Keratinocyte (primary cell): ENCODE measurements at regions not wholly inside any gene's neighbourhood (a gene's known extent, or its start where the extent isn't known, plus 50 kb on each side); places are given as distances from the start of the nearest gene placed in this dataset.

Experiments
- DNase-seq: peaks from one replicate; pipeline ENCODE4 v3.0.0-alpha.2; 2011; ENCODE audit warnings: low read depth, missing footprints, low spot score
- FAIRE-seq: peaks from 2 replicates; lab custom pipeline; 2011; peaks lifted over from hg19 to GRCh38; lab: Jason Lieb, UNC
- H2AFZ ChIP-seq: 2 replicates; pipeline ENCODE4 v1.6.0; 2012; ENCODE audit warnings: low read length, control low read depth, inconsistent platforms; ENCODE audit not compliant: control insufficient read depth
- H3K27ac ChIP-seq: 2 replicates; pipeline ENCODE4 v1.5.1; 2011; ENCODE audit warnings: low read length; ENCODE audit not compliant: control insufficient read depth, insufficient read depth
- H3K27me3 ChIP-seq: 3 replicates; pipeline ENCODE4 v1.6.0; 2011; ENCODE audit warnings: low read length; ENCODE audit not compliant: control insufficient read depth, insufficient read depth; ENCODE audit errors: extremely low read depth
- H3K36me3 ChIP-seq, 2 experiments: 2 replicates in 1 of 2; 3 replicates in 1 of 2; pipeline ENCODE4 v1.5.1; 2011; ENCODE audit warnings: low read length in 2 of 2, mild to moderate bottlenecking in 1 of 2; ENCODE audit not compliant: control insufficient read depth in 2 of 2, insufficient read depth in 2 of 2; ENCODE audit errors: extremely low read depth in 1 of 2
- H3K4me1 ChIP-seq: 3 replicates; pipeline ENCODE4 v1.5.1; 2011; ENCODE audit warnings: low read length; ENCODE audit not compliant: control insufficient read depth, insufficient read depth; ENCODE audit errors: extremely low read depth
- H3K4me2 ChIP-seq: 3 replicates; pipeline ENCODE4 v1.6.0; 2011; ENCODE audit warnings: low read depth, low read length; ENCODE audit not compliant: control insufficient read depth, insufficient read depth; ENCODE audit errors: extremely low read depth
- H3K4me3 ChIP-seq, 3 experiments: fragments of 200-600 bp in 1 of 3; sonication (generic) in 1 of 3; 2 replicates in 2 of 3; 3 replicates in 1 of 3; pipeline ENCODE4 v1.5.1; 2011 to 2016; ENCODE audit warnings: low read length in 3 of 3, mild to moderate bottlenecking in 3 of 3, control low read depth in 2 of 3, inconsistent platforms in 1 of 3, low read depth in 1 of 3, mixed read lengths in 1 of 3, mixed run types in 1 of 3, moderate library complexity in 1 of 3; ENCODE audit not compliant: control insufficient read depth in 2 of 3, insufficient read depth in 2 of 3; ENCODE audit errors: extremely low read depth in 1 of 3
- H3K79me2 ChIP-seq: 2 replicates; pipeline ENCODE4 v1.6.0; 2012; ENCODE audit warnings: low read length; ENCODE audit not compliant: control insufficient read depth, insufficient read depth
- H3K9ac ChIP-seq: 3 replicates; pipeline ENCODE4 v1.6.0; 2011; ENCODE audit warnings: low read length; ENCODE audit not compliant: control insufficient read depth, insufficient read depth; ENCODE audit errors: extremely low read depth
- H3K9me1 ChIP-seq: 3 replicates; pipeline ENCODE4 v1.6.0; 2011; ENCODE audit warnings: low read length; ENCODE audit not compliant: control insufficient read depth, insufficient read depth; ENCODE audit errors: extremely low read depth
- H3K9me3 ChIP-seq: 2 replicates; pipeline ENCODE4 v1.5.1; 2012; ENCODE audit warnings: low read depth, low read length; ENCODE audit not compliant: control insufficient read depth
- H4K20me1 ChIP-seq: 3 replicates; pipeline ENCODE4 v1.6.0; 2011; ENCODE audit warnings: low read length; ENCODE audit not compliant: control insufficient read depth, insufficient read depth; ENCODE audit errors: extremely low read depth
- EZH2 ChIP-seq: IDR thresholded peaks from one replicate; pipeline ENCODE4 v1.6.1; 2012; ENCODE audit warnings: inconsistent platforms, mild to moderate bottlenecking, low read length, moderate library complexity
- dilution Hi-C: fragments of 300-500 bp; cut with MboI; formaldehyde crosslinking; loops from one replicate; pipeline ENCODE4 v1.7.0; 2020; ENCODE audit warnings: low sequenced_read_pairs; ENCODE audit not compliant: extremely low pct_ligation_motif_present
- TF ChIP-seq, protein P1 (sequence below), 3 experiments: IDR thresholded peaks in 1 of 3; conservative IDR thresholded peaks in 1 of 3; optimal IDR thresholded peaks in 1 of 3; 2 replicates in 2 of 3; 3 replicates in 1 of 3; pipeline versions ENCODE3 to v1.5.1; 2011; ENCODE audit warnings: low read length in 3 of 3, mild to moderate bottlenecking in 3 of 3, moderate library complexity in 2 of 3, control low read depth in 1 of 3, inconsistent platforms in 1 of 3; ENCODE audit not compliant: insufficient read depth in 2 of 3; ENCODE audit errors: extremely low read depth in 1 of 3

DNA sequence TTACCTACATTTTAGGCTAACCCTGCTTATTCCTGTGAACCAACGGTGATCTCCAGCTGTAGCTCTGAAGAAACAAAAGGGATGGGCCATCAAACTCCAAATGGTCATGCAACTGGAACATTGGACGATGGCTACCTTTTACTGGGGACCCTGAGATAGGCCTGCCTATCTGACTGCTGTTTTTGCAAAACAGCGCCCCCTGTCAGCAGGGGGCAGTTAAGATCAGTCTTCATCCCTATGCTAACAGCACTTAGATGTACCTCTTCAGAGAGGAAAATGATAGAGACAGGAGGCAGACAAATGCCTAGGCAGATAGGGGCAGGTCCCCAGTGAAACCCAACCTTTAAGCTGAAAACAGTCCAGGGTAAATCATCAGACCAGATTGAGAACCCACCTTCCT, 1085.4 kb upstream of the SORCS1 start:
- H3K4me3 ChIP-seq: no peak overlapping the region
- H3K4me1 ChIP-seq: no peaks in the 10 kb centered on the region
- no peaks in the 10 kb centered on the region for H3K79me2 ChIP-seq
- no peak overlapping the region for H3K27ac ChIP-seq
- no peak for FAIRE-seq
- H3K9me3 ChIP-seq: peaks cover 4% of the 10 kb centered on the region
- no peak overlapping the region for H2AFZ ChIP-seq
- H3K27me3 ChIP-seq: no peaks in the 10 kb centered on the region
- dilution Hi-C loops: no loop called here
- DNase-seq: no peak
- no peaks in the 10 kb centered on the region for H4K20me1 ChIP-seq
- TF ChIP-seq EZH2: no peak
- TF ChIP-seq, protein P1, sequence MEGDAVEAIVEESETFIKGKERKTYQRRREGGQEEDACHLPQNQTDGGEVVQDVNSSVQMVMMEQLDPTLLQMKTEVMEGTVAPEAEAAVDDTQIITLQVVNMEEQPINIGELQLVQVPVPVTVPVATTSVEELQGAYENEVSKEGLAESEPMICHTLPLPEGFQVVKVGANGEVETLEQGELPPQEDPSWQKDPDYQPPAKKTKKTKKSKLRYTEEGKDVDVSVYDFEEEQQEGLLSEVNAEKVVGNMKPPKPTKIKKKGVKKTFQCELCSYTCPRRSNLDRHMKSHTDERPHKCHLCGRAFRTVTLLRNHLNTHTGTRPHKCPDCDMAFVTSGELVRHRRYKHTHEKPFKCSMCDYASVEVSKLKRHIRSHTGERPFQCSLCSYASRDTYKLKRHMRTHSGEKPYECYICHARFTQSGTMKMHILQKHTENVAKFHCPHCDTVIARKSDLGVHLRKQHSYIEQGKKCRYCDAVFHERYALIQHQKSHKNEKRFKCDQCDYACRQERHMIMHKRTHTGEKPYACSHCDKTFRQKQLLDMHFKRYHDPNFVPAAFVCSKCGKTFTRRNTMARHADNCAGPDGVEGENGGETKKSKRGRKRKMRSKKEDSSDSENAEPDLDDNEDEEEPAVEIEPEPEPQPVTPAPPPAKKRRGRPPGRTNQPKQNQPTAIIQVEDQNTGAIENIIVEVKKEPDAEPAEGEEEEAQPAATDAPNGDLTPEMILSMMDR (optimal IDR thresholded peaks at IDR 0.05 in 1 of 3, IDR thresholded peaks at IDR 0.05 in 1 of 3, conservative IDR thresholded peaks at IDR 0.05 in 1 of 3; ENCODE audit: extremely low read depth in 1 of 3, insufficient read depth in 2 of 3, low read length in 3 of 3): peak in 1 of 3 experiments; percentile 3
- no peak overlapping the region for H3K4me2 ChIP-seq
- no peaks in the 10 kb centered on the region for H3K36me3 ChIP-seq
- no peak overlapping the region for H3K9ac ChIP-seq
- no peaks in the 10 kb centered on the region for H3K9me1 ChIP-seq

DNA sequence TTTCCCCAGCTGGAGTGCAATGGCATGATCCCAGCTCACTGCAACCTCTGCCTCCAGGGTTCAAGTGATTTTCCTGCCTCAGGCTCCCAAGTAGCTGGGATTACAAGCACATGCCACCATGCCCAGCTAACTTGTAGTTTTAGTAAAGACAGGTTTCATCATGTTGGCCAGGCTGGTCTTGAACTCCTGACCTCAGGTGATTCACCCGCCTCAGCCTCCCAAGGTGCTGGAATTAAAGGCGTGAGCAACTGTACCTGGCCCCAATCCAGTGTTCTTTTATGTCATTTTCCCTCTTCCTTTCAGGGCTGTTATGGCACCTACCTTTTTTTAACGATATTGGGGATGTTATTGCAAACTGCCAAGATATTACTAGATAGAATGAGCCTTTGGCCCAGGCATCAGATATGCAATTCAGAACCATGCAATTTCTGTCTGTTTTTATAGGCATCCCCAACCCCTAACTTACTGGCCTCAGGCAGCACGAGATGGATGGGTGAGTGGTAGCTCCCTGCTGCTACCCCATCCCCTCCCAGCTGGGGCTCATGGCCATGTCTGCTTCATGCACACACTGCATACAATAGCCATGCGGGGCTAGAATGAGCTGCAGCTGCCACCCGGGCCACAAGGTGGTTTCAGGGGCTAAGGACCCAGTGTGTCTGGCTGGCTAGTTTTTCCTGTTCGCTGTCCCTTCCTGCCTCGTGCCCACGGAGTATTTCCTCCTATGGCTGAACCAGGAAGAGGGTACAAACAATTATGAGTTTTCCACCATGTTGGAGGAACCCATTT, 1080.1 kb upstream of the SORCS1 start:
- H3K36me3 ChIP-seq: no peaks in the 10 kb centered on the region
- peaks cover 7% of the 10 kb centered on the region for H3K9me3 ChIP-seq
- H3K4me1 ChIP-seq: no peaks in the 10 kb centered on the region
- no peaks in the 10 kb centered on the region for H3K27me3 ChIP-seq
- no peak overlapping the region for H3K9ac ChIP-seq
- DNase-seq (no peak), FAIRE-seq (no peak)
- no peaks in the 10 kb centered on the region for H4K20me1 ChIP-seq
- dilution Hi-C loops: no loop called here
- no peaks in the 10 kb centered on the region for H3K9me1 ChIP-seq
- no peak overlapping the region for H3K4me3 ChIP-seq
- H3K79me2 ChIP-seq: no peaks in the 10 kb centered on the region
- H2AFZ ChIP-seq: no peak overlapping the region
- TF ChIP-seq, protein P1 (optimal IDR thresholded peaks at IDR 0.05 in 1 of 3, IDR thresholded peaks at IDR 0.05 in 1 of 3, conservative IDR thresholded peaks at IDR 0.05 in 1 of 3; ENCODE audit: extremely low read depth in 1 of 3, insufficient read depth in 2 of 3, low read length in 3 of 3): no peak
- TF ChIP-seq EZH2: no peak
- H3K4me2 ChIP-seq: no peak overlapping the region
- H3K27ac ChIP-seq: no peak overlapping the region
